Pancreas (tissue), 10 donors: ENCODE measurements at regions not wholly inside any gene's neighbourhood (a gene's known extent, or its start where the extent isn't known, plus 50 kb on each side); places are given as distances from the start of the nearest gene placed in this dataset.

Experiments
- ATAC-seq, 4 donors: fragments of 200-7000 bp; cut with Tn5 transposase; one replicate each; pipeline versions ENCODE4 v1.8.0 to v1.9.1; 2020; ENCODE audit warnings: mild to moderate bottlenecking in 4 of 4, moderate library complexity in 4 of 4
- DNase-seq, 6 donors: peaks; one replicate each; pipeline ENCODE4 v3.0.0-alpha.2; 2020
- FAIRE-seq: peaks from 2 replicates; lab custom pipeline; 2012; peaks lifted over from hg19 to GRCh38; lab: Jason Lieb, UNC
- H3K27ac ChIP-seq, 4 donors: fragments of 200-600 bp; sonication (generic); 1 replicate in 3 of 4; 2 replicates in 1 of 4; pipeline versions ENCODE4 v1.5.0 to v1.8.0; 2020
- H3K27me3 ChIP-seq, 4 donors: fragments of 200-600 bp; one replicate each; pipeline ENCODE4 v1.8.0; 2021
- H3K36me3 ChIP-seq, 3 donors: fragments of 200-600 bp; sonication (generic) in 1 of 3; one replicate each; pipeline versions ENCODE4 v1.5.0 to v1.8.0; 2020 to 2021
- H3K4me1 ChIP-seq, 3 donors: fragments of 200-600 bp; one replicate each; pipeline ENCODE4 v1.8.0; 2021
- H3K4me3 ChIP-seq, 4 donors: fragments of 200-600 bp; sonication (generic) in 2 of 4; one replicate each; pipeline versions ENCODE4 v1.5.0 to v1.8.0; 2020 to 2021
- H3K9me3 ChIP-seq, 4 donors: fragments of 200-600 bp; one replicate each; pipeline ENCODE4 v1.8.0; 2021
- WGBS, 2 donors: extraction: QIAGEN DNeasy Blood & Tissue Kit; methylation state at CpG; one replicate each; pipeline ENCODE4 v1.1.7; 2013; 5-methylcytosine and 5-hydroxymethylcytosine counted together
- intact Hi-C, 3 donors: fragments of 100-400 bp; cut with DNase I; formaldehyde crosslinking; loops; one replicate each; pipeline versions ENCODE4 v1.11.1 to v1.14.2; 2022
- TF ChIP-seq, protein P1 (sequence below), 4 donors: fragments of 200-600 bp; sonication (generic) in 3 of 4; IDR thresholded peaks; one replicate each; pipeline versions ENCODE4 v1.5.0 to v1.8.0; 2021; ENCODE audit warnings: antibody characterized with exemption in 4 of 4
- donor health status: healthy with polysubstance abuse.
- donor health status: DM: no; HTN: no; CAD: no; lungs with moderate emphysema.
- donor health status: DM: no; HTN: no; CAD: no.
- donor health status: control.
- donor health status: control.
- donor health status: Bipolar disorder and iron deficiency.
- donor health status: DM: yes; HTN: yes; CAD: no.
- donor health status: DM: no; HTN: no; CAD: no.
- donor health status: DM: no; HTN: no; CAD: no.
- donor health status: DM: yes; HTN: yes; CAD: no.

DNA sequence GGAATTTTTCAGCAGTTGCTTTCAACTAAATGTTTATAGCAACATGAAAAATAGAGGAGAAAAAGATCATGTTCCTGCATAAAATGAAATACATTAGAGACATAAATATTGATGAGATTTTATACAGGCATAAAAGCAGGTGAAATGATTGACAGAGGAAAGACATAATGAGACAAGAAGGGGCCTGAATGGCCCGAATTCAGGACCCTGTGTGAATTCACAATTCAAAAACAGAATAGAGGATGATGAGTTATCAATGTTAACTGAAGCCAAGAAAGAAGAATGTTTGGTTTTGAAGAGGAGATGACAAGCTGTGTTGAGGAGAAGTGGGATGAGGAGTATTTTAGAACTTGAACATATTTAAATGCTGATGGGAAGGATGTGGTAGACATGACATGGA is 371.1 kb downstream of the FBXO8 start:
- Histone ChIP-seq H3K9me3 (no peaks in the 10 kb centered on the region), H3K4me1 (no peaks in the 10 kb centered on the region), H3K4me3 (no peak overlapping the region), H3K27ac (no peak overlapping the region), H3K36me3 (no peaks in the 10 kb centered on the region), H3K27me3 (no peaks in the 10 kb centered on the region)
- intact Hi-C loops = no loop called here
- DNase-seq (no peak), FAIRE-seq (no peak), ATAC-seq (no peak)
- TF ChIP-seq, protein P1, sequence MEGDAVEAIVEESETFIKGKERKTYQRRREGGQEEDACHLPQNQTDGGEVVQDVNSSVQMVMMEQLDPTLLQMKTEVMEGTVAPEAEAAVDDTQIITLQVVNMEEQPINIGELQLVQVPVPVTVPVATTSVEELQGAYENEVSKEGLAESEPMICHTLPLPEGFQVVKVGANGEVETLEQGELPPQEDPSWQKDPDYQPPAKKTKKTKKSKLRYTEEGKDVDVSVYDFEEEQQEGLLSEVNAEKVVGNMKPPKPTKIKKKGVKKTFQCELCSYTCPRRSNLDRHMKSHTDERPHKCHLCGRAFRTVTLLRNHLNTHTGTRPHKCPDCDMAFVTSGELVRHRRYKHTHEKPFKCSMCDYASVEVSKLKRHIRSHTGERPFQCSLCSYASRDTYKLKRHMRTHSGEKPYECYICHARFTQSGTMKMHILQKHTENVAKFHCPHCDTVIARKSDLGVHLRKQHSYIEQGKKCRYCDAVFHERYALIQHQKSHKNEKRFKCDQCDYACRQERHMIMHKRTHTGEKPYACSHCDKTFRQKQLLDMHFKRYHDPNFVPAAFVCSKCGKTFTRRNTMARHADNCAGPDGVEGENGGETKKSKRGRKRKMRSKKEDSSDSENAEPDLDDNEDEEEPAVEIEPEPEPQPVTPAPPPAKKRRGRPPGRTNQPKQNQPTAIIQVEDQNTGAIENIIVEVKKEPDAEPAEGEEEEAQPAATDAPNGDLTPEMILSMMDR (IDR thresholded peaks at IDR 0.05) = no peak
- 36 to 50% methylated on average over 1 of the region's 1 CpG for WGBS, 2 donors

DNA sequence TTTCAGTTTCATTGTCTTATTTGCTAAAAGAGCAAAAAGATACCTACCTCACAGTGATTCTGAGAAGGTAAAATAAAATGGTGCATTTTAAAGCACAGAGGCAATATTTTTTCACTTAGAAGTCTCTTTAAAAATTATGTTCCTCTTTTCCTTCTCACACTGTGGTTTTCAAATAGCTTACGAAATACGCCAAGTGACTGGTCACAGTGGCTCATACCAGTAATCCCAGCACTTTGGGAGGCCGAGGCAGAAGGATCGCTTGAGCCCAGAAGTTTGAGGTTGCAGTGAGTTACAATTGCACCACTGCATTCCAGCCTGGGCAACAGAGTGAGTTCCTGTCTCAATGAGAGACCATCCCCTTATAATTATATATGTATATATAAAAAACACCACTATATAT is 372.6 kb downstream of the FBXO8 start:
- no peaks in the 10 kb centered on the region for H3K9me3 ChIP-seq
- DNase-seq (no peak), ATAC-seq (no peak), FAIRE-seq (no peak)
- H3K4me3 ChIP-seq = no peak overlapping the region
- H3K36me3 ChIP-seq = no peaks in the 10 kb centered on the region
- TF ChIP-seq, protein P1 (IDR thresholded peaks at IDR 0.05) = no peak
- no peaks in the 10 kb centered on the region for H3K4me1 ChIP-seq
- no peak overlapping the region for H3K27ac ChIP-seq
- H3K27me3 ChIP-seq = no peaks in the 10 kb centered on the region
- 80 to 84% methylated on average over 4 of the region's 4 CpGs for WGBS, 2 donors
- intact Hi-C loops = no loop called here

DNA sequence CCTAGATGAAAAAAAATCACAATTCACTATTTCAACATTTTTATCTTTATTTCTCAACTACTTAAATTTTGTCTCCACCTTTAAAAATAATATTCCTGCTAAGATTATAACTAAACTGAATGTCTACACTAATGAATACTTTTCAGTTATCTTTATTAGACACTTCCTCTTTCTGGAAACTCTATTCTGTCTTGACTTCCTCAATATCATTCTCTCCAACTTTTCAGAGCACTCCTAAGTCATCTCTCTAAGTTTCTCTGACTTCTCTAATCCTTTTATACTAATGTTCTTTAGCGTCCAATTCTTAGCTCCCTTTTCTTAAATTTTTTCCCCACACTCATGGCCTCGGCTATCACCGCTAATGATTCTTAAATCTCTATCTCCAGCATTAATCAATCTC is 374.2 kb downstream of the FBXO8 start:
- no peak for DNase-seq
- WGBS, 2 donors = 76 to 85% methylated on average over 3 of the region's 3 CpGs
- peak in 1 of 4 donors; percentile 14 for ATAC-seq

DNA sequence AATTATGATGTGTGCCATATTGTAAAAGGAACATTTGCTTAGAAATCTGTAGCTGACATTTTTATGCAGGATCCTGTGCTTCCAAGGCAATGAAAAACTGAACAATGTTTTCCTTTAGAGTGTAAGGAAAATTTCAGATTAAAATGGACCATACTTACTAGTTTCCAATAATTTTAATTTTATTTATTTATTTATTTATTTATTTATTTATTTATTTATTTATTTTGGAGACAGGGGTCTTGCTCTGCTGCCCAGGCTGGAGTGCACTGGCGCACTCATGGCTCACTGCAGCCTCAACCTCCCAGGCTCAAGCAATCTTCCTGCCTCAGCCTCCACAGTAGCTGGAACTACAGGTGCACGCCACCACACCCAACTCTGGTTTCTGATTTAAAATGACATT is 369.8 kb upstream of the HAND2 start:
- WGBS, 2 donors = 87 to 94% methylated on average over 2 of the region's 2 CpGs
- FAIRE-seq (no peak), DNase-seq (no peak), ATAC-seq (no peak)
- intact Hi-C loops = no loop called here
- TF ChIP-seq, protein P1 (IDR thresholded peaks at IDR 0.05) = no peak
- Histone ChIP-seq H3K36me3 (no peaks in the 10 kb centered on the region), H3K4me1 (no peaks in the 10 kb centered on the region), H3K27me3 (no peaks in the 10 kb centered on the region), H3K9me3 (no peaks in the 10 kb centered on the region), H3K27ac (no peak overlapping the region), H3K4me3 (no peak overlapping the region)

More for the DNA sequence above, 374.2 kb downstream of the FBXO8 start:
- no peak for FAIRE-seq
- Histone ChIP-seq H3K9me3 (no peaks in the 10 kb centered on the region), H3K4me3 (no peak overlapping the region), H3K36me3 (no peaks in the 10 kb centered on the region), H3K27me3 (peaks cover 0 to 3% (median 0%) of the 10 kb centered on the region in 4 donors), H3K27ac (no peak overlapping the region), H3K4me1 (no peaks in the 10 kb centered on the region)
- intact Hi-C loops = no loop called here
- TF ChIP-seq, protein P1 (IDR thresholded peaks at IDR 0.05) = no peak

DNA sequence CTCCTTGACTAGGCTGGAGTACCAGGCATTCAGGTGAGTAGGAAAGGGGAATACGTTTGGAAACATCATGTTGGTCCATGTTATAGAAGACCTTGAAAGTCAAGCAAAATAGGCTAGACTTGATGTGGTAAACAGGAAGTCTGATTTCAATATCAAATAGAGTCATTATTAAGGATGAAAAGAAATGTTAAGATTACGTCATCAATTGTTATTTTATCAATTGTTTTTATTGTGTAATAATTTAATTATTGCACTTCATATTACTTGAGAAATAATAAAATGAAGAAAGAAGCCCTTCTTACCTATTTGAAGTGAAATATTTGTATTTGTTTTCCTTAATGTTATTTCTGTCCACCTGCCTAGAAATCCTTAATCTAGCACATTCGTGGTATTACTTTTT is 361.0 kb upstream of the HAND2 start:
- no peaks in the 10 kb centered on the region for H3K4me1 ChIP-seq
- H3K27ac ChIP-seq = no peak overlapping the region
- no peaks in the 10 kb centered on the region for H3K36me3 ChIP-seq
- H3K4me3 ChIP-seq = no peak overlapping the region
- ATAC-seq (no peak), DNase-seq (no peak), FAIRE-seq (no peak)
- TF ChIP-seq, protein P1 (IDR thresholded peaks at IDR 0.05) = no peak
- 72 to 81% methylated on average over 3 of the region's 3 CpGs for WGBS, 2 donors
- H3K9me3 ChIP-seq = no peaks in the 10 kb centered on the region
- intact Hi-C loops = no loop called here
- no peaks in the 10 kb centered on the region for H3K27me3 ChIP-seq
